GM06990 (cell line): ENCODE measurements at regions not wholly inside any gene's neighbourhood (a gene's known extent, or its start where the extent isn't known, plus 50 kb on each side); places are given as distances from the start of the nearest gene placed in this dataset.

Experiments used
- DNase-seq: peaks from one replicate; pipeline ENCODE4 v3.0.0-alpha.2; 2011; ENCODE audit not compliant: insufficient read length; ENCODE audit errors: extremely low read depth
- H3K27me3 ChIP-seq: replicated peaks from 2 replicates; pipeline ENCODE4 v1.6.0; 2011; ENCODE audit warnings: low read length; ENCODE audit not compliant: control insufficient read depth, insufficient read depth
- H3K36me3 ChIP-seq: 2 replicates; pipeline ENCODE4 v1.5.1; 2011; ENCODE audit warnings: low read length; ENCODE audit not compliant: control insufficient read depth, insufficient read depth
- H3K4me3 ChIP-seq: replicated peaks from 2 replicates; pipeline ENCODE4 v1.5.1; 2011; ENCODE audit warnings: low read depth, mild to moderate bottlenecking, control low read depth, low read length
- CTCF ChIP-seq: IDR thresholded peaks from 2 replicates; pipeline ENCODE4 v1.5.1; 2011; ENCODE audit warnings: low read length, control low read depth, mild to moderate bottlenecking, inconsistent platforms; ENCODE audit not compliant: insufficient read depth, poor library complexity, severe bottlenecking

GRCh38 chrX:53738370-53738906, 51.9 kb upstream of the HUWE1 start:
- peak; percentile 24 for DNase-seq
- H3K4me3 ChIP-seq = no peak overlapping the region
- H3K27me3 ChIP-seq = no peaks in the 10 kb centered on the region
- no peak for TF ChIP-seq CTCF
- no peaks in the 10 kb centered on the region for H3K36me3 ChIP-seq
